Fibroblast of mammary gland (primary cell): ENCODE measurements at regions not wholly inside any gene's neighbourhood (a gene's known extent, or its start where the extent isn't known, plus 50 kb on each side); places are given as distances from the start of the nearest gene placed in this dataset.
"Not testable (repeated sequence)": the region's sequence is repeated elsewhere in the genome, so short reads cannot be mapped to it uniquely, and the experiment has no call there.

ENCODE experiments used
- DNase-seq: peaks from one replicate; pipeline ENCODE4 v3.0.0-alpha.2; 2010; ENCODE audit warnings: low read depth
- H3K4me3 ChIP-seq: 2 replicates; pipeline ENCODE4 v1.5.1; 2011; ENCODE audit warnings: low read depth, mild to moderate bottlenecking, low read length, moderate library complexity; ENCODE audit not compliant: control insufficient read depth
- TF ChIP-seq, protein P1 (sequence below): conservative IDR thresholded peaks from 2 replicates; pipeline ENCODE4 v1.5.1; 2011; ENCODE audit warnings: low read depth, low read length, inconsistent platforms; ENCODE audit not compliant: control insufficient read depth, insufficient read depth

DNA sequence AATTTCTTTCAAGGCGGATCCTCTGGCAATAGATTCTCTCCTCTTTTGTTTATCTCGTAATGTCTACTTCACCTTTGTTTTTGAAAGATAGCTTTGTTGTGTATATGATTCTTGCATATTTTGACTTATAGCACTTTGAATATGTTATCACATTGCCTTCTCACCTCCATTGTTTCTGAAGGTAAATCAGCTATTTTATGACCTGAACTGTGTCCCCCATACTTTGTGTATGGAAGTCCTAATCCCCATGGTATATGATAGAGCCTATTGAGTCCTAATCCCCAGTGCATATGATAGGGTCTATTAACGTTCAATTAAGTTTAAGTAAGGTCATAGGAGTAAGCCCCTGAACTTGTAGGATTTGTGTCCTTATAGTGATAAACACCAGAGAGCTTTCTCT is 910.2 kb upstream of the NUDT12 start:
- no peak for DNase-seq
- no peak overlapping the region for H3K4me3 ChIP-seq
- TF ChIP-seq, protein P1, sequence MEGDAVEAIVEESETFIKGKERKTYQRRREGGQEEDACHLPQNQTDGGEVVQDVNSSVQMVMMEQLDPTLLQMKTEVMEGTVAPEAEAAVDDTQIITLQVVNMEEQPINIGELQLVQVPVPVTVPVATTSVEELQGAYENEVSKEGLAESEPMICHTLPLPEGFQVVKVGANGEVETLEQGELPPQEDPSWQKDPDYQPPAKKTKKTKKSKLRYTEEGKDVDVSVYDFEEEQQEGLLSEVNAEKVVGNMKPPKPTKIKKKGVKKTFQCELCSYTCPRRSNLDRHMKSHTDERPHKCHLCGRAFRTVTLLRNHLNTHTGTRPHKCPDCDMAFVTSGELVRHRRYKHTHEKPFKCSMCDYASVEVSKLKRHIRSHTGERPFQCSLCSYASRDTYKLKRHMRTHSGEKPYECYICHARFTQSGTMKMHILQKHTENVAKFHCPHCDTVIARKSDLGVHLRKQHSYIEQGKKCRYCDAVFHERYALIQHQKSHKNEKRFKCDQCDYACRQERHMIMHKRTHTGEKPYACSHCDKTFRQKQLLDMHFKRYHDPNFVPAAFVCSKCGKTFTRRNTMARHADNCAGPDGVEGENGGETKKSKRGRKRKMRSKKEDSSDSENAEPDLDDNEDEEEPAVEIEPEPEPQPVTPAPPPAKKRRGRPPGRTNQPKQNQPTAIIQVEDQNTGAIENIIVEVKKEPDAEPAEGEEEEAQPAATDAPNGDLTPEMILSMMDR: no peak

- DNase-seq: no peak
- TF ChIP-seq, protein P1: no peak
- no peak overlapping the region for H3K4me3 ChIP-seq
These were observed 893.5 kb upstream of the NUDT12 start for GRCh38 chr5:104456122-104456521.

- no peak overlapping the region for H3K4me3 ChIP-seq
- TF ChIP-seq, protein P1: no peak
- no peak for DNase-seq
These were observed 890.0 kb upstream of the NUDT12 start for GRCh38 chr5:104452550-104452949.

DNA sequence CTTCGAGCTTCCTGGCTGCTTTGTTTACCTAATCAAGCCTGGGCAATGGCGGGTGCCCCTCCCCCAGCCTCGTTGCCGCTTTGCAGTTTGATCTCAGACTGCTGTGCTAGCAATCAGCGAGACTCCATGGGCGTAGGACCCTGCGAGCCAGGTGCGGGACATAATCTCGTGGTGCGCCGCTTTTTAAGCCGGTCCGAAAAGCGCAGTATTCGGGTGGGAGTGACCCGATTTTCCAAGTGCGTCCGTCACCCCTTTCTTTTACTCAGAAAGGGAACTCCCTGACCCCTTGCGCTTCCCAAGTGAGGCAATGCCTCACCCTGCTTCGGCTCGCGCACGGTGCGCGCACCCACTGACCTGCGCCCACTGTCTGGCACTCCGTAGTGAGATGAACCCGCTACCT is 889.3 kb upstream of the NUDT12 start:
- not testable (repeated sequence) for DNase-seq

GRCh38 chr5:104444656-104445055 is 882.1 kb upstream of the NUDT12 start:
- TF ChIP-seq, protein P1: no peak
- no peak overlapping the region for H3K4me3 ChIP-seq
- DNase-seq: no peak

More for the DNA sequence above, 889.3 kb upstream of the NUDT12 start:
- not testable (repeated sequence) for H3K4me3 ChIP-seq

- no peak overlapping the region for H3K4me3 ChIP-seq
- TF ChIP-seq, protein P1: no peak
- DNase-seq: no peak
These were observed 881.1 kb upstream of the NUDT12 start for GRCh38 chr5:104443706-104444105.

DNA sequence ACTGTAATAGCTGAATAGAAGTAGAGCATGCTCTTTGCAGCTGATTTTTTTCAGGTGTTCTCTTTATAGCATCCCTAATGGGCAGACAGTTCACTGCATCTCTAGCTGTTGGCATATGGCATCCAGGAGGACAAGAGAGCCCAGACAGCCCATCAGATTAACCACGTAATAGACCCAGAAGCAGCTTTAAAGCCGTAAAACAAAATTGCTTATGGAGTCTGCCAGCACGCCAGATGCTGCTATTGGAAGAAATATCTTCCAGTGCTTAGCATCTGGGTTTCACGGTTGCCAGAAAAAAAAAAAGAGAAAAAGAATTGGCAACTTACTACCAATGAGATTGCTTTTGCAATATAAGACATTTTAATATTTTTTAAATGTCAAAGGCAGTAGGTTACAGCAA is 869.4 kb upstream of the NUDT12 start:
- TF ChIP-seq, protein P1: no peak
- no peak for DNase-seq
- no peak overlapping the region for H3K4me3 ChIP-seq
